HG03066 (cell line): ENCODE measurements at regions not wholly inside any gene's neighbourhood (a gene's known extent, or its start where the extent isn't known, plus 50 kb on each side); places are given as distances from the start of the nearest gene placed in this dataset.

ENCODE experiments used
- ATAC-seq: cut with Tn5 transposase; IDR thresholded peaks from one replicate; pipeline ENCODE4 v1.9.1; 2021; ENCODE audit warnings: low read depth; ENCODE audit not compliant: unreplicated experiment

DNA sequence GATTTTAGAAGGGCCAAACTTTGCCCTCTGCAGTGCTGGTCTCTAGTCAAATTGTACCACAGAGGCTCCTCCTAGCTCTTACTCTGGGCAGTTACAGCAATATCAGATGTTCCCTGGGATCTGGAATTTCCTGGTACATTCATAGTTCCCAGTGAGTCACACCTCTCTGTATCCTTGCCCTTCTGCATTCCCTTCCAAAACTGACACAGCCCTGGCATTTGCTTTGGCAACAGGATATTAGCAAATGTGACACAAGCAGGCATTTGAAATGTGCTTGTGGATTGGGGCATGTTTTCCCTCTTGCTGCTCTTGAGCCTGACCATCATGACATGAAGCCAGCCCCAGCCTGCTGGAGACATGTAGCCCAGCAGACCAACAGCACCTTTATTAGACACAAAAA, 284.7 kb upstream of the AKR1E2 start:
- no peak for ATAC-seq

DNA sequence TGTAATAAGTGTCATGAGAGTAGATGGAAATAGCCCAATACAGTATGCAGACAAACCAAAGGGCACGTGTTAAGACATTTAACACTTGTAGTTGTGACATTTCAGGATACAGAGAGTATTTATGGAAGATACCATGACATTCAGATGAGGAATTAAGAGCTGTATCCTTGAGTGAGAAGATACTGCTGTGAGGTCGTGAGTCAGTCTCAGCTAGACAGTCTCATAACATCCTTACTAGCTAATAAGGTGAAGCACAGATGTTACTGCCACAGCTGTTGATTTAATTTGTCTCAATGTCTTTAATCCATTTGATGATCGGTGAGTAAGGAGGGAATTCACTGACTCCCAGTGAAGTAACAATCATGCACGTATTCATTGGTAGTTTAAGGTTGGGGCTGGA, 288.0 kb upstream of the AKR1E2 start:
- ATAC-seq, result no peak

DNA sequence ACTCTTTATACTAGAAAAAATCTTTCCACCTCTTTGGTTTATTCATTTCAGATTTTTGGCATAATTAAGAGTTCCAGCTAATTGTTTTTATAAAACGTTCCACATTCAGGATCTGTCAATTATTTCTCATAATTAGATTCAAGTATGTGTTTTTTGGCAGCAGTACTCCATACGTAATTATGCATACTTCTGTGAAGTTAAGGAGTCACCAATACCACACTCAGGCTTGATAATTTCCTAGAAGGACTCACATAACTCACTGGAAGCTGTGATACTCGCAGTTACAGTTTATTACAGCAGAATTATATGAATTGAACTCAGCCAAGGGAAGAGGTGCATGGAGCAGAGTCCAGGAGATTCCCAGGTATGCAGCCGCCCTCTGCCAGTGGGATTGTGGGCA, 290.5 kb upstream of the AKR1E2 start:
- ATAC-seq, result no peak

DNA sequence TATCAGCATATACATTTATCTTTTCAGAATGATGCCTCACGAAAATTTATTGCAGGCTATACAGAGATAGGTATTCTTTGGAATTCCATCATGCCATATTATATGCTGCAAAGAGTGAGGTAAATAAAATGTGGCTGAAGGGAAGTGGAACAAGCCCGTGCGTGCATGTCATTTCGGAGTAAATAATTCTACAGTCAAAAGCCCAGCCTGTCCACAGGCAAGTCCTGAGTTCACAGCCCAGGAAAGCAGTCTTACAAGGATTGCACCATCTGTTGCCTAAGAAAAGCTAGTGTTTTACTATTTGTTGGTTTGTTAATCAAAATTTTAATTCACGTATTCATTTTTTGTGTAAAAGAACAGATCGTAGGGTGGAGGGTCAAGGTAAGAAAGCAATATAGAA, 292.4 kb upstream of the AKR1E2 start:
- ATAC-seq, result no peak

DNA sequence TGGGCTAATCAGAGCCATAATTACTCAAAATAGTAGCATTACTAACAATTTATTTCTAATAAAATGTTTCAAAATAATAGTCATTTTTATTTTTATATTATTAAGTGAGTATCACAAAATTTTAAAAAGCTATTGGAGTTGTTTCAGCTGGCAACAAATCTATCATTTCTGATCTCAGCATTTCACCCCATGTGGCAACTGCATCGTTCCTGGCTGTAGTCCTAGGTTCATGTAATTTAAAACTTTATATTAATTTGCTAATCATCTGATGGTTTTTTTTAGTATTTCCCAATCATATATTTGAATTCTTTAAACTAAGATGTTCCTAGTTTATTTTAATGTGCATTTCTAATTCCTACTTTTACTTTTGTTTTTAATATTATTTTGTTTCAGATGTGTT, 293.0 kb upstream of the AKR1E2 start:
- no peak for ATAC-seq

DNA sequence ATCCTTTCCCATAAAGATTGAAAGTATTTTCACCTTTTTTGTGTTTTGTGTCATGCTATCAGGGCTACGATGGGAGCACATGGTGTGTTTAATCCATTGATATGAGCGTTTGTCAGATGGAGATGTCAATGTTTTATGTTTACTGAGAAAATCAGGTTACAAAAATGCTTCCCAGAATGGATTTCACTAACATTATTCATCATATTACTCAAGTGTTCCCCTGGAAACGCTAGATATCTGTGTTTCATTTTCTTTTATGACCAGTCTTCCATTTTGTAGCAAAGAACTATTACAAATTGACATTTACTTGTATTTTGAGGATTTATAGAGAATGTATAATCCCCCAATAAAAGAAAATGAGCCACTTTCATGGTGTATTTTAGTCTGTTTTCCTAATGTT, 293.5 kb upstream of the AKR1E2 start:
- ATAC-seq, result no peak

DNA sequence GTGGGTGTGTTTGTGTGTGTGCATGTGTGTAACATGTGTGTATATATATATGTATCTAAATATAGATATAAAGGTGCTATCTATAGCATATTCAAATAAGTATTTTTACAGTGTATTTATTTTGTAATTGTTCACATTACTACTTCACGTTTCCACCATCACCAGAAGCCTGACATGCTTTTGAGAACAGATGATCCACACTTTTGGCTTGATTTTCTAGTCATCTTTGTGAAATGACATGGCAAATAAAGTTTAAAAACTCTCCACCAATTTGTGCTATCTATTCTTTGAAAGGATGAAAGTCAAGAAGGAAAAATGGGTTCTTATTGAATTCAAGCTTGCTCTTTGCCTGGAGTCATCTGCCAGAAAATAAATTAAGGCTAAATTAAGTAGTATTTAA, 294.0 kb upstream of the AKR1E2 start:
- ATAC-seq, result no peak

DNA sequence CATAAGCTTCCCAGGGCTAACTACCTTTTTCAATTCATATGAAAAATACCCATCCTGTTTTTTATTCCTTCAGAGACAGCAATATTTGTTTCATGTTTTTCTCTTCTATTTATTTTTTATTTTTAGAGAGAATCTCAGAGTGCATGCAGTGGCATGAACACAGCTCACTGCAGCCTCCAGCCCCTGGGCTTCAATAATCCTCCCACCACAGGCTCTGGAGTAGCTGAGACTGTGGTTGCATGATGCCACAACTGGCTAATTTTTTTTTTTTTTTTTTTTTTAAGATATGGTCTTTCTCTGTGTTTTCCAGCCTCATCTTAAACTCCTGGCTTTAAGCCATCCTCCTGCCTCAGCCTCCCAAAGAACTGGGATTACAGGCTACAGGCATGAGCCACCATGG, 296.7 kb upstream of the AKR1E2 start:
- ATAC-seq, result no peak

DNA sequence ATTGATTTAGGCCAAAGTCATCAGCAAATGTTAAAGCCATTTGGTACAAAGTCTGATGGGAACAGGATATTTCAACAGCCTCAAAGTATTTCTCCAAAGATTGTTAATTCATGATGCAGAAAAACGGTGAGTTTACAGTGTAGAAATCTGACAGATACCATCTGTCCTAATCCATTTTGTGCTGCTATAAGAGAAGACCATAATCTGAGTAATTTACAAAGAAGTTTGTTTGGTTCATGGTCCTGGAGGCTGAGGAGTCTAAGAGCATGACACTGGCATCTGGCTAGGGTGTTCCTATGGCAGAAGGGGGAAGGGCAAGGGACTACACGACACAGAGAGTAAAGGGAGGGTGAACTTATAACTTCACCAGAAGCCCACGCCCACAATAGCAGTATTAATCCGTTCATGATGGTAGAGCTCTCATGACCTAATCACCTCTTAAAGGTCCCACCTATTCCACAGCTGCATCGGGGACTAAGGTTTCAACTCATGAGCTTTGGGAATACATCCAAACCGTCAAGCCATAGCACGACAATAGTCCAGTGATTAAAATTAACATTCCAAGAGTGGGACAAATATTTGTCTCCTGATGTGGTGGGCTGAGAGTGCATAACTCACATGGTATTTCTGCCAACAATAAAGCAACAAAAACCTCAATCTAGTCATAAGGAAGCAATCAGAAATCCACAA, 298.6 kb upstream of the AKR1E2 start:
- no peak for ATAC-seq

DNA sequence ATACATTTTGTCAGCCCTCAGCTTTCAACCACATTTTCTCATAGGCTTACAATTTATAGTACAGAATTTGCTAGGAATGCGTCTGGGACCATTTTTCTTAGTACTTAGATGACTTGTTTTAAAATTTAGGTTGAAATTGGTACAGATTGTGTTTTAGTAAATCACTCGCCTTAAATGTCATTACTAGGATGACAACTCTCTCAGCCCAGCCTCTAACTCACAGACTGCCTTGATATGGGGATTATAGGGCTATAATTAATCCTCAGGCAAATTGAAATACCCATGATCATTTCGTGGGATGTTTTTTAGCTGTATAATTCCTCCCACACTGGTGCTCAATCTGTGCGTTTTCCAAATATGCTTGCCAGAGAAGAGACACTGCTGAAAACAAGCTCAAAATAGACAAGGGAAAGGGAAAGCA, 299.7 kb upstream of the AKR1E2 start:
- no peak for ATAC-seq

DNA sequence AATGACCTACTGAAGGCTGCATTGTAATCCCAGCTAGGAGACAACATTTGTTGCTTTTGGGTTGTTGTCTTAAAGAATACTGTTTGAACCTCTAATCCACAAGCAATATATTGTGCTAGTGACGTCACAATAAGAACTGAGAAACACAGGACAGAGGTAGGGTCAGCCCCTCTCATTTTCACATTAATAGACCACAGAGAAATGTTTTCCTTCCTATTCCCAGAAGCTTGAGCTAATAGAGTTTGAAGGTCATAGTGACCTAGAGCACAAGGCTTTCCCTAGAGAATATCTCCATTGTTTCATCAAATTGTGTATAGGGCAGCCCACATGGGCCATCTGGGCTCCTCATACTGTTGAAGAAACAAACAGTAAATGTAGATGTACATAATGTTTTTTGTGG, 300.9 kb upstream of the AKR1E2 start:
- ATAC-seq, result no peak

DNA sequence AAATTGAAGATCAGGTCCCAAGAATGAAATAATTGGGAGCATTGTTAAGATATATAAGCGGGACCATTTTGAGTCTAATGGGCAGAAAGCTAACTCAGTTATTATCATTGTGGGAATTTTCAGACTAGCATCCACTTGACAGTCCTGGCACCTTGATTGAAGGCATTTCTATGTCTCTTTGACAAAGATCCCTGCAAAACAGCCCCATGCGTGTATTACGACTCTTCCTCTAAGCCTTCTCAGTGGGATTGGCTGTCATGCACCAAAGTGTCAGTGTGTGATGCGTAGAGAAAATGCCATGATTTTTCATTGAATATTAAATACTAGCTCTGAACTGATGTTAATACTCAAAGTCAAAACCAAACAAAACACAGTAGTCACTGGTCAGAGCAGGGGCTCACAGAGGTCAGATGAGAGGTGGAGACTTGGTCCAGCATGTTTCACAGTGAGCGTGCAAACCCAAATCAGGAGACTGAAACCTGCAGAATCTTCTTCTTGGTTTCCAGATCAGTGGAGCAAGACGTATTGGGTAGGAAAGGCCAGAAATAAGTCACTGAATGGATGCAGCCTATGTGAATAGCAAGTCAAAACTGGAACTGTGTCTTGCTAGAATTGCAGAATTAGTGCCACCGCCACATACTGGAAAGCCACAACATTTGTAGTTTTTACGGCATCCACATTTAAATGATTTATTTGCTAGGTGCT, 303.6 kb upstream of the AKR1E2 start:
- peak; percentile 88 for ATAC-seq

DNA sequence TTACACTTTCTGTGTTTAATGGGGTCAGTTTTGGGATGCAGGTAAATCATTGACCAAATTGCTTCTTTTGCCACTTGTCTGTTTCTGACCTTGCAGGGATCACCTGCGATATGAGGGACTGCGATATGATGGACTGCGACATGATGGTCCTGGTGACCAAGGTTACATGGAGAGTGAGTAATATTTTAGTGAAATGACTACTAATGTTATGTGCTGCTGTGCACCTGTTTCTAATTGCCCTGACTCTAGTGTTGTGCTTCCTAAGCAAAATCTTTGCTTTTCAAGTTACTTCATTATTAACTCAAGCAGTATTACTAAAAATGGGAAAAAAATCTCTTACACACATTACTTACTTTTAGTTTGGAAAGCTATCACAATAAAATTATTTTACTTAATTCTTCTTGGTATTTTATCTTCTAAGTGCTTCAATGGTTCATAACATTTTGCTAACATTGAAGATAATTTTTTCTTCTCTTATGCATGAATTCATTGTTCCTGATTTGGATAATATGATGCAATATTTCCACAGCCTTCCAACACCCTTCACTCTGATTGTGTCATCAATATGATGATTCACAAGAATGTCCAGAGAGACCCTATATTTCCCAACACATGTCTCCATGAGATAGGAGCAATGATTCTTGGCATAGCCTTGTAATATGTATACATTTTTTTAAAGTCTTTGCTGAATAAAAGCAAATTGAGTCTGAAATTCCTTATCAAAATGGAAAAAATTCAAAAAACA, 306.2 kb upstream of the AKR1E2 start:
- no peak for ATAC-seq

DNA sequence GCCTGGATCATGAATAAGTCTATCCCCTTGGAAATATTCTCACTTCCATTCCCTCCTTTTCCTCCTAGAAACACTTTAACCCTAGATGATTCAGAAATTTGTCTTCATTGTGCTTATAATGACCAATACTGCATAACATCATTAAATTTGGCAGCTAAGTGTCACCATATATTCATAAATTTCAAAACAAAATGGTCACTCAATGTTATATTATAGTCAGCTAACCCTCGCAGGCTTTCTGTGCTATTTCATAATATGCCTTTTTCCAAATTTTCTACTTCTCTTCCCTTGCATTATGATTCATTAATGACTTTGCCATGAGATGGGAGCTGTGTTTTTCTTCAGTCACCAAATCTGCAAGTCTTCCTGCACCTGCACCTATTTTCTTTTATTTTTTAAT, 308.3 kb upstream of the AKR1E2 start:
- ATAC-seq, result no peak

DNA sequence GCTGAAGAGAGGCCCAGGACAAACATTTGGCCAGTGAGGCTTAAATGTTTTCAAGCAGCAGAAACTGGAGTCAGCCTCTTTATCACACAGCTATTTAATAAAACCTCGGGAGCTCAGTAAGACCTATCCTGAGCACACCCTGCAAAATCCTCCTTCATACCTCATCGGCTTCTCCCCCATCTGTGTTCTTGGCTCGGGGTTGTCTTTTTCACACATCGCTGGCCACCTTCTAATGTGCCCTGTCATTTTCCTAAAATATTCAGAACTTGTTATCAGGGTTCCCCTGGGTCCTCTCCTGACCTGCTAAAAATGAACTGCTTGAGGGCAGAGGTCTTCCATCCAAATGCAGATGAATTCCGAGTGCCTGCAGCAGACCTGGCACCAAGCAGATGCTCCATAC, 310.3 kb upstream of the AKR1E2 start:
- no peak for ATAC-seq

DNA sequence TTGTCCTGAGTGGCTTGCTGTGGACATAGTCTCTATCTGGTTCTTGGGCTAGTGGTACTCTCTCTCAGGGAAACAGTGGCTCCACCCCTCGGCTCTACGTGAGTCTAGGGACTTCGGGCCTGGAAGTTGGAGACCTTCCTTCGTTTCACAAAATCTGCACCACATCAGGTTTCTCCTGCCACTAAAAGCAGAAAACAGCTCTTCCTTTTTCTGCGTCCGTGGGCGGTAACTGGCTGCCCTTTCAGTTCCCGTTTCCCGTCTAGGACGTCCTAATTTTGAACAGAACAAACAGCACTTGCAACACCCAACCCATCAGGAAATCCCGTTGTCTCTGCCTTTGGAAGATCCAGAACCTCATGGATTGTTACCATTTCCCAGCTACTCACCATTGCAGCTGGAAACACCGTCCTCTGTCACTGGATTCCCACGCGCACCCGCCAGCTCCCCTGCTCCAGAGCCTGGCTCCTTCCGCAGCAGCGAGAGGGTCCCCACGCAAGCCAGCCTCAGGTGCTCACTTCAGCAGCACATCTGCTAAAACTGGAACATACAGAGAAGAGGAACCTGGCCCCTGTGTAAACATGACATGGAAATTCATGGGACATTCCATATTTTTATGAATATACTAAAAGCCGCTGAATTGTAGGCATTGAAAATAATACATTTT, 311.4 kb upstream of the AKR1E2 start:
- no peak for ATAC-seq

DNA sequence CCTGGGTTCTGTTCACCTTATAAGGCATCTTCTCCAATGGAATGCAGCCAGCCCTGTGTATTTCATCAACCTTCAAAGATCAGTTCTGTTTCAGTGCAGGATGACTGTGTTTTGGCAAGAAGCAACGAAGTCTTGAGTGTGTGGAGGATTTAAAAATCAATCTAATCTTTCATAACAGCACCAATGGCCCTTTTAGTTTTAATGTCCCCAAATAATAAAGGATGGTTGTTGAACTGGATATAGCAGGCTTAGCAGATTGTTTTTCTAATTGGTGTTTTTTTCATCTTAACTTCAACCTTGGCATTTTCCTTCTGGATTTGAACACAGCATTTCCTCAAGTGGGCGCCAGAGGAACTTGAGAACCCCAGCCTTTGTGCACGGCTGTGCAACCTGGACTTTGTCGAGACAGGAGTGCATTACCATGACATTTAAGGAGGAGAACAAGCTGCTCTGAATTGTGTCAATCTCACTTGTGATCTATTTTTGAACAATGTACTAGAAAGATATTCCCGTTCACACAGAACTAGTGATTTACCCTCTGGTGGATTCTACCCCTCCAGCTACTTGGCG, 313.3 kb upstream of the AKR1E2 start:
- no peak for ATAC-seq

DNA sequence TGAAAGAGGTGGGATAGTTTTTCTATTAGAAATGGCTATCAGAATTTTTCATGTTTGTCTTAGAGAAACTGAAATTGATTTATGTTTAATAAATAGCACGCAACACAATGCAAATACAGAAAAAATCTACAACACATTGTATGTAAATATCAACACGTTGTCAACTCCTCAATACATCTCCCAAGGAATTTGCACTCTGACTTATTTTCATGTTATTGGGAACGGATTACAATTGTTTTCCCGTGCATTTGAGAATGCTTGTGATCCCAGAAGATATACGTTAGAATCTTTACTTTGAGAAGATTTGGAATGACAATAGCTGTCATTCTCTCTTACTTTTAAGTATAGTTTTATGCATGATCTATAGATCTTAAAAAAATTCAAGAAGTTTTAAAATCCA, 313.8 kb upstream of the AKR1E2 start:
- no peak for ATAC-seq

DNA sequence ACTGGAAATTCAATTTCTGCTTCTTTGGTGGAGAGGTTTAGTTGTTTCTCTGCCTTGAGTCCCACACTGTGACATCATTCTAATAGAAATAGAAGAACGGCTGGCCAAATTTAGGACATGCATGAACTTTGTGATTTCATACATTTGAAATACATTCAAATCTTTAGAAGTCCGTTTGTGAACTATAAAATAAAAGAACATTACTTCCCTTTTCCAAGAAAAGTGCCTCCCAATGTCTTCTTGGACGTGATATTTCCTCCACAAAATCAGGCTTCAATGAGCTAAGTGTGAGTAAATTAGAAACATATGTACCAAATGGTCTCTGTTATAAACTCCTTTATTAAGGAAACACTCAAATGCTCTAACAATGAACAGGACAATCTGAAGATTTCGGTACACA, 314.5 kb upstream of the AKR1E2 start:
- ATAC-seq, result no peak

DNA sequence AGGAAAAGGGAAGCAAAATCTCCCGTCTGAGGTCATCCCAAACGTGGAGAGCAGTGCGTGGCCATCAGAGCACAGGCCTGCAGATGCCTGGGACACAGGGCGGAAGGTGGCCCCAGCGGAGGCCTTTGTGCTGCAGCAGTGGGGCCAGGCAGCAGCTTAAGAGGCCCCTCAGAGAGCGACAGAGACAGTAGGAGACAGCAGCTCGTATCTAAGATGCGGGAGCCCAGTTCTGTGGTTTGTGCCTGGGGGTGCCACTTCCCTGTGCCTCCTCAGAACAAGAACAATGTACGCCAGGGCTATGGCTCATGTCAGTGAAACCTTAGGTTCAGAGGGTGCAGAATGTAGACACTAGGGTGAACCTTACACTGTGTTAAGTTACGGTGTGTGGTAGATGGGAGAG, 316.6 kb upstream of the AKR1E2 start:
- ATAC-seq, result no peak

DNA sequence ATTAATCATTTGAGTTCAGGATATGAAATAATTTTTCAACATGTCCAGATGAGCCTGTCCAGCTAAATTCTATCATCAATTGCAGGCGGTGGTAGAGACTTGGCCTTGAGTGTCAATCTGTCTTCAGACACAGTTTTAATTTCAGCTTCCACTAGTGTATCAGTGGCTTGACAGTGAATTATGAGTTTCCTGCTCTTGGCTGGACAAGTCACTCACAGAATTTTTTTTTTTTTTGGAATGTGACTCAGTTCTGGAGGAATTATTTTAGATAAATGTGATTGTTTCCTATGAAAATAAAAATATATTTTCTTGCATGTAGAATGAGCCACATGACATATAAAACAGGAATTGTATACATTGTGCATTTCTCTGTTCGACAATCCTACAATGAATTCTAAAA, 319.9 kb upstream of the AKR1E2 start:
- no peak for ATAC-seq
